Esophagus (tissue), 2 donors: ENCODE measurements at regions not wholly inside any gene's neighbourhood (a gene's known extent, or its start where the extent isn't known, plus 50 kb on each side); places are given as distances from the start of the nearest gene placed in this dataset.

ENCODE experiments used
- H3K27ac ChIP-seq, 2 donors: one replicate each; pipeline ENCODE4 v1.5.1; 2013; ENCODE audit warnings: low read depth in 2 of 2, mild to moderate bottlenecking in 2 of 2, inconsistent platforms in 1 of 2, low read length in 1 of 2, moderate library complexity in 1 of 2
- H3K27me3 ChIP-seq, 2 donors: one replicate each; pipeline ENCODE4 v1.6.1; 2013; ENCODE audit warnings: low read length in 2 of 2, control low read depth in 1 of 2, mild to moderate bottlenecking in 1 of 2; ENCODE audit not compliant: insufficient read depth in 2 of 2, control insufficient read depth in 1 of 2
- H3K36me3 ChIP-seq, 2 donors: one replicate each; pipeline ENCODE4 v1.6.1; 2013; ENCODE audit warnings: low read length in 1 of 2; ENCODE audit not compliant: control insufficient read depth in 2 of 2, insufficient read depth in 2 of 2
- H3K4me1 ChIP-seq, 2 donors: one replicate each; pipeline ENCODE4 v1.6.1; 2013; ENCODE audit warnings: low read length in 1 of 2; ENCODE audit not compliant: control insufficient read depth in 2 of 2, insufficient read depth in 2 of 2
- H3K4me3 ChIP-seq, 2 donors: one replicate each; pipeline ENCODE4 v1.5.1; 2013; ENCODE audit warnings: low read length in 2 of 2, mild to moderate bottlenecking in 2 of 2, low read depth in 1 of 2, moderate library complexity in 1 of 2
- H3K9me3 ChIP-seq, 2 donors: one replicate each; pipeline ENCODE4 v1.6.1; 2013; ENCODE audit warnings: mild to moderate bottlenecking in 2 of 2, low read depth in 1 of 2, low read length in 1 of 2, moderate library complexity in 1 of 2; ENCODE audit not compliant: control insufficient read depth in 2 of 2, insufficient read depth in 1 of 2
- WGBS, 2 donors: extraction: QIAGEN DNeasy Blood & Tissue Kit; methylation state at CpG; one replicate each; pipeline ENCODE4 v1.1.7; 2013; 5-methylcytosine and 5-hydroxymethylcytosine counted together
- donor health status: healthy with polysubstance abuse.
- donor health status: Bipolar disorder and iron deficiency.

DNA sequence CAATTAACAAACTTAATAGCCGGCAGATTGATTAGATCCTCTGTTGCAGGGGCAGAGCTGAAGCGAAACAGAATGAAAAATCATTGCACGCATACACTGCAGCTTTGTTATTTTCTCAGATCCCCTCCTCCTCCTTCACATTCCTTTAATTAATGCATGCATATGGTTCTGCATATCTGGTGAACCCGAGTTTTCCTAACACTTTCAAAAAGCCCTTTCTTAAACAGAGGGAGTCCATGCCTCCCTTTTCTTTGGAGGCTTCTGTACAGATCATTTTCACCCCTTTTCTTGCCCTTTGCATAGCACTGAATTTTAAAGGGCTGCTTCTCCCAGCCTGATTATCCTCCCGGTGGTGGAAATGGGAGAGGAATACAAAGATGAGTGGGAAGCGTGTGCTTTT, 136.6 kb upstream of the TBCA start:
- Histone ChIP-seq H3K27me3 (peaks cover 0 to 3% of the 10 kb centered on the region in 2 donors), H3K4me3 (no peak overlapping the region), H3K4me1 (no peaks in the 10 kb centered on the region), H3K36me3 (no peaks in the 10 kb centered on the region), H3K9me3 (no peaks in the 10 kb centered on the region), H3K27ac (no peak overlapping the region)
- 48 to 56% methylated on average over 6 of the region's 6 CpGs for WGBS, 2 donors

DNA sequence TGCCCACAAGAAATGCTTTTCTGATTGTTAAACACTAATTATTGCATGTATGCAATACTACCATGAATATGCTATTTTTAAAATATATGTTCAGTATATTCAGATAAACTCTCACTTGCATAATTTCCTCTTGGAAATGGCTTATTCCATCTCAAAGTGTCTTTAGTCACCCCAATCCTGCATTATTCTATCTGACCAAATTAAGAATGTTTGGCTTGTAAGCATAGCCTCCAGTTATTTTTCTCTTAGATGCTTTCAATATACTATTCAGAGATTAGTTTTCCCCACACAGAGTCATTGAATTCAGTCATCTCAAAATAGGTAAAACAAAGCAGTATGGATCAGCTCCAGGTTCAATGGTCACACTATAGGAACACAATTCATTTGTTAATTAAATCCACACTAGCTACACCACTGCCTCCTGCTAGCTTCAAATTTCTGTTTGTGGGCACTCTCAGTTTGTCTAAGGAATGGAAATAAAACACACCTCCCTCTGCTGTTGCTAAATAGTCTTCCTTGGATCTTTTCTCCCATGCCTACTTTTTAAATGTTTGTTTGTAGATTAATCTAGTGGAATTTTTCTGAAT, 134.6 kb upstream of the TBCA start:
- Histone ChIP-seq H3K4me3 (no peak overlapping the region), H3K27me3 (peaks cover 0 to 3% of the 10 kb centered on the region in 2 donors), H3K27ac (no peak overlapping the region), H3K36me3 (no peaks in the 10 kb centered on the region), H3K4me1 (no peaks in the 10 kb centered on the region), H3K9me3 (no peaks in the 10 kb centered on the region)

DNA sequence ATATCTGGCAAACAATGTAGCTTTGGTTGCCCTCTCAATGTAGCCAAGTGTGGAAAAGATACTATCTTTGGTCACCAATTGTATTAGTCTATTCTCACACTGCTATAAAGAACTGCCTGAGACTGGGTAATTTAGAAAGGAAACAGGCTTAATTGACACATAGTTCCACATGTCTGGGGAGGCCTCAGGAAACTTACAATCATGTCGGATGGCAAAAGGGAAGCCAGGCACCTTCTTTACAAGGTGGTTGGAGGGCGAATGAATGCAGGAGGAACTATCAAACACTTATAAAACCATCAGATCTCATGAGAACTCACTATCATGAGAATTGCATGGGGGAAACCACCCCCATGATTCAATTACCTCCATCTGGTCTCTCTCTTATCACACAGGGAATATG, 133.1 kb upstream of the TBCA start:
- no peak overlapping the region for H3K4me3 ChIP-seq
- WGBS, 2 donors, result 90 to 93% methylated on average over 2 of the region's 2 CpGs
- peaks cover 0 to 3% of the 10 kb centered on the region in 2 donors for H3K27me3 ChIP-seq
- no peaks in the 10 kb centered on the region for H3K9me3 ChIP-seq
- no peaks in the 10 kb centered on the region for H3K36me3 ChIP-seq
- no peaks in the 10 kb centered on the region for H3K4me1 ChIP-seq
- no peak overlapping the region for H3K27ac ChIP-seq

GRCh38 chr5:77908787-77909186, 132.6 kb upstream of the TBCA start:
- Histone ChIP-seq H3K4me1 (no peaks in the 10 kb centered on the region), H3K4me3 (no peak overlapping the region), H3K27me3 (peaks cover 0 to 3% of the 10 kb centered on the region in 2 donors), H3K36me3 (no peaks in the 10 kb centered on the region), H3K9me3 (no peaks in the 10 kb centered on the region), H3K27ac (no peak overlapping the region)
- WGBS, 2 donors, result 86 to 90% methylated on average over 3 of the region's 3 CpGs

DNA sequence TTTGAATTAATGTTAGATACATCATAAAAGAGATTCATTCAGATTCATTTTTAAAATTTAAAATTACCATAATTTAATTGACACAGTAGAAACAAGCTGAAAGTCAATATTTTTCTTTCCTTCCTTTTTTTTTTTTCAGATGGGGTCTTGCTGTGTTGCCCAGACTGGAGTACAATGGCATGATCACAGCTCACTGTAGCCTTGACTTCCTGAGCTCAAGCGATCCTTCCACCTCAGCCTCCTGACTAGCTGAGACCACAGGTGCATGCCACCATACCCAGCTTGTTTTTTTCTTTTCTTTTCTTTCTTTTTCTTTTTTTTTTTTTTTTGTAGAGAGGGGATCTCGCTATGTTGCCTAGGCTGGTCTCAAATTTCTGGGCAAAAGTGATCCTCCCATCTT, 131.6 kb upstream of the TBCA start:
- Histone ChIP-seq H3K4me3 (no peak overlapping the region), H3K27ac (no peak overlapping the region), H3K27me3 (peaks cover 0 to 3% of the 10 kb centered on the region in 2 donors), H3K4me1 (no peaks in the 10 kb centered on the region), H3K9me3 (no peaks in the 10 kb centered on the region), H3K36me3 (no peaks in the 10 kb centered on the region)
- 78 to 86% methylated on average over 2 of the region's 2 CpGs for WGBS, 2 donors

- Histone ChIP-seq H3K4me3 (no peak overlapping the region), H3K27ac (no peak overlapping the region), H3K4me1 (no peaks in the 10 kb centered on the region), H3K27me3 (peaks cover 0 to under 1% of the 10 kb centered on the region in 2 donors), H3K36me3 (no peaks in the 10 kb centered on the region), H3K9me3 (no peaks in the 10 kb centered on the region)
- WGBS, 2 donors, result 86 to 90% methylated on average over 8 of the region's 8 CpGs
Measured at GRCh38 chr5:77906806-77907205, 130.7 kb upstream of the TBCA start.

GRCh38 chr5:77904362-77904761, 128.2 kb upstream of the TBCA start:
- H3K4me3 ChIP-seq, result no peak overlapping the region
- H3K36me3 ChIP-seq, result no peaks in the 10 kb centered on the region
- H3K9me3 ChIP-seq, result no peaks in the 10 kb centered on the region
- 77 to 79% methylated on average over 3 of the region's 3 CpGs for WGBS, 2 donors
- H3K4me1 ChIP-seq, result no peaks in the 10 kb centered on the region
- H3K27me3 ChIP-seq, result no peaks in the 10 kb centered on the region
- H3K27ac ChIP-seq, result no peak overlapping the region

GRCh38 chr5:77900691-77901090, 124.6 kb upstream of the TBCA start:
- no peaks in the 10 kb centered on the region for H3K4me1 ChIP-seq
- H3K9me3 ChIP-seq, result no peaks in the 10 kb centered on the region
- no peak overlapping the region for H3K27ac ChIP-seq
- 74 to 80% methylated on average over 3 of the region's 3 CpGs for WGBS, 2 donors
- no peak overlapping the region for H3K4me3 ChIP-seq
- H3K36me3 ChIP-seq, result no peaks in the 10 kb centered on the region
- H3K27me3 ChIP-seq, result no peaks in the 10 kb centered on the region

GRCh38 chr5:77898385-77898784, 122.2 kb upstream of the TBCA start:
- Histone ChIP-seq H3K27ac (no peak overlapping the region), H3K4me1 (no peaks in the 10 kb centered on the region), H3K9me3 (no peaks in the 10 kb centered on the region), H3K36me3 (no peaks in the 10 kb centered on the region), H3K4me3 (no peak overlapping the region), H3K27me3 (no peaks in the 10 kb centered on the region)
- 92 to 94% methylated on average over 2 of the region's 2 CpGs for WGBS, 2 donors

DNA sequence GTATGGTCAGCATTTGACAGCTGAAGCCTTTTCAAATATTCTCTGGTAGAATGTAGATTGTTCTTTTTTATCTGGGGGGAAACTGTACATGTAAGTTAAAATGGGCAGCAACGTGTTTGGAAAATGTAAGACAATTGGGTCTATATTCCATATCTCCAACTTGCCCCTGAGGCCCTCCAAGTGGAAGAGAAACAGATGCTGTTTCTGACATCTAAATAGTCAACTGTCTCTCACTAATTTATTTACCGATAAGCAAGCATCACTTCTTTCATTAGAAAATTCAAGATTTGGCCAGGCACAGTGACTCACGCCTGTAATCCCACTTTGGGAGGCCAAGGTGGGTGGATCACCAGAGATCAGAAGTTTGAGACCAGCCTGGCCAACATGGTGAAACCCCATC, 120.2 kb upstream of the TBCA start:
- no peaks in the 10 kb centered on the region for H3K4me1 ChIP-seq
- H3K4me3 ChIP-seq, result no peak overlapping the region
- H3K9me3 ChIP-seq, result no peaks in the 10 kb centered on the region
- H3K27me3 ChIP-seq, result no peaks in the 10 kb centered on the region
- H3K36me3 ChIP-seq, result no peaks in the 10 kb centered on the region
- WGBS, 2 donors, result 90 to 93% methylated on average over 3 of the region's 3 CpGs
- H3K27ac ChIP-seq, result no peak overlapping the region
